ENCODE measurements at regions not wholly inside any gene's neighbourhood (a gene's known extent, or its start where the extent isn't known, plus 50 kb on each side); places are given as distances from the start of the nearest gene placed in this dataset.

DNA sequence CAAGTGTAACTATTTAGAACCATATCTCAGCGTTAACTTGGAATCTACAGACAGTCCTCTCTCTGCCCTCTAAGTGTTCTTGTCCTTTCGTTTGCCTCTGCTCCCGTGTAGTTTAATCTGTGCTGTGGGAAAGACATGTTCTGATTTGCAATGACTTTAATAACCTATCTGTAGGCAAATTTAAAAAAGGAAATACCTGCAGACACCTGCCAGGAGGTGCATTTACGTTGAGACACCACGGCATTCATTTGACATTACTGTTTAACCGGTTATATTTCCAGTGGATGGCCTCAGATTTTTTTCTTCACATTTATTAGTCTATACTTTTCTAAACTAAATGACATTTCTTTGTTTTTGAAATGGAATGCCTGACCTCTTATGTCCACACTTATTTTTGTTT, 997.9 kb upstream of the PCDH7 start:
- H3K27ac ChIP-seq (ENCODE audit: low read depth) = no peak overlapping the region
- no peak for TF ChIP-seq EZH2phosphoT487 (IDR thresholded peaks at IDR 0.05; ENCODE audit: unreplicated experiment)
- Mint-ChIP-seq H3K27ac (no peak overlapping the region), H3K27me3 (ENCODE audit: insufficient read depth, low read depth, poor library complexity) (no peaks in the 10 kb centered on the region), H3K9me3 (no peaks in the 10 kb centered on the region), H3K4me3 (no peak overlapping the region), H3K4me1 (no peaks in the 10 kb centered on the region), H3K36me3 (ENCODE audit: low read depth) (no peaks in the 10 kb centered on the region)
- no peaks in the 10 kb centered on the region for H4K20me1 ChIP-seq (replicated peaks; ENCODE audit: insufficient read depth)
- ATAC-seq (no peak), DNase-seq (ENCODE audit: low spot score) (no peak)
- H3F3A ChIP-seq (replicated peaks; ENCODE audit: low read depth) = no peaks in the 10 kb centered on the region
- no peak overlapping the region for H2AFZ ChIP-seq
- no peaks in the 10 kb centered on the region for H3K4me1 ChIP-seq (ENCODE audit: insufficient read depth)
- H3K27me3 ChIP-seq (ENCODE audit: insufficient read depth) = no peaks in the 10 kb centered on the region
- H3K36me3 ChIP-seq (ENCODE audit: insufficient read depth) = no peaks in the 10 kb centered on the region
- no peak overlapping the region for H3K4me2 ChIP-seq
- no peaks in the 10 kb centered on the region for H3K79me2 ChIP-seq (replicated peaks; ENCODE audit: insufficient read depth)
- no peaks in the 10 kb centered on the region for H3K9me2 ChIP-seq (ENCODE audit: insufficient read depth)
- H3K4me3 ChIP-seq = no peak overlapping the region

DNA sequence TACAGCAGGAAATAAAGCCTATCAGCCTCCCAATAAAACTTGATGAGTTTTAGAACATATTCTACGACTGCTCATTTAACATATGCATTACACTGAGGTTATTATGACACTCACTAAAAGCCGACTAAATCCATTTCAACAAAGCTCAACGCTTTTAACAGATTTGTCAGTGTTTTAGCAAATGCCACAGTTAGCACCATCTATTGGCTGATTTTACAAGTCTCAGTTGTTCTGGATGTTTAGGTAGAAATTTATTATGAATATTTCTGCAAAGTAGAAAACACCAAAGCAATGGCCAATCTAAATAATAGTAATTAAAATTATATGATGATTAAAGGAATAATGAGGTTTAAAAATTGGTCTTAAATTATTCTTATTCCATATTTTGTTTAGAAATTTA, 993.2 kb upstream of the PCDH7 start:
- Histone ChIP-seq H3K4me1 (ENCODE audit: insufficient read depth) (no peaks in the 10 kb centered on the region), H3F3A (replicated peaks; ENCODE audit: low read depth) (no peaks in the 10 kb centered on the region), H3K9me2 (ENCODE audit: insufficient read depth) (no peaks in the 10 kb centered on the region), H4K20me1 (replicated peaks; ENCODE audit: insufficient read depth) (no peaks in the 10 kb centered on the region), H3K27me3 (ENCODE audit: insufficient read depth) (no peaks in the 10 kb centered on the region), H3K79me2 (replicated peaks; ENCODE audit: insufficient read depth) (no peaks in the 10 kb centered on the region), H3K36me3 (ENCODE audit: insufficient read depth) (no peaks in the 10 kb centered on the region), H2AFZ (no peak overlapping the region; the same call in 1 of the 2 replicates), H3K27ac (ENCODE audit: low read depth) (no peak overlapping the region), H3K4me3 (no peak overlapping the region), H3K4me2 (no peak overlapping the region)
- DNase-seq (ENCODE audit: low spot score) = no peak
- Mint-ChIP-seq H3K9me3 (no peaks in the 10 kb centered on the region), H3K36me3 (ENCODE audit: low read depth) (no peaks in the 10 kb centered on the region), H3K27ac (no peak overlapping the region), H3K4me1 (no peaks in the 10 kb centered on the region), H3K4me3 (no peak overlapping the region), H3K27me3 (ENCODE audit: insufficient read depth, low read depth, poor library complexity) (no peaks in the 10 kb centered on the region)
- ATAC-seq = no peak
- TF ChIP-seq, protein P1, sequence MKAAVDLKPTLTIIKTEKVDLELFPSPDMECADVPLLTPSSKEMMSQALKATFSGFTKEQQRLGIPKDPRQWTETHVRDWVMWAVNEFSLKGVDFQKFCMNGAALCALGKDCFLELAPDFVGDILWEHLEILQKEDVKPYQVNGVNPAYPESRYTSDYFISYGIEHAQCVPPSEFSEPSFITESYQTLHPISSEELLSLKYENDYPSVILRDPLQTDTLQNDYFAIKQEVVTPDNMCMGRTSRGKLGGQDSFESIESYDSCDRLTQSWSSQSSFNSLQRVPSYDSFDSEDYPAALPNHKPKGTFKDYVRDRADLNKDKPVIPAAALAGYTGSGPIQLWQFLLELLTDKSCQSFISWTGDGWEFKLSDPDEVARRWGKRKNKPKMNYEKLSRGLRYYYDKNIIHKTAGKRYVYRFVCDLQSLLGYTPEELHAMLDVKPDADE (IDR thresholded peaks at IDR 0.05) = no peak
- no peak for TF ChIP-seq CREB1 (CRISPR knock-in tag; IDR thresholded peaks at IDR 0.05; ENCODE audit: low read depth)
- TF ChIP-seq, protein P2, sequence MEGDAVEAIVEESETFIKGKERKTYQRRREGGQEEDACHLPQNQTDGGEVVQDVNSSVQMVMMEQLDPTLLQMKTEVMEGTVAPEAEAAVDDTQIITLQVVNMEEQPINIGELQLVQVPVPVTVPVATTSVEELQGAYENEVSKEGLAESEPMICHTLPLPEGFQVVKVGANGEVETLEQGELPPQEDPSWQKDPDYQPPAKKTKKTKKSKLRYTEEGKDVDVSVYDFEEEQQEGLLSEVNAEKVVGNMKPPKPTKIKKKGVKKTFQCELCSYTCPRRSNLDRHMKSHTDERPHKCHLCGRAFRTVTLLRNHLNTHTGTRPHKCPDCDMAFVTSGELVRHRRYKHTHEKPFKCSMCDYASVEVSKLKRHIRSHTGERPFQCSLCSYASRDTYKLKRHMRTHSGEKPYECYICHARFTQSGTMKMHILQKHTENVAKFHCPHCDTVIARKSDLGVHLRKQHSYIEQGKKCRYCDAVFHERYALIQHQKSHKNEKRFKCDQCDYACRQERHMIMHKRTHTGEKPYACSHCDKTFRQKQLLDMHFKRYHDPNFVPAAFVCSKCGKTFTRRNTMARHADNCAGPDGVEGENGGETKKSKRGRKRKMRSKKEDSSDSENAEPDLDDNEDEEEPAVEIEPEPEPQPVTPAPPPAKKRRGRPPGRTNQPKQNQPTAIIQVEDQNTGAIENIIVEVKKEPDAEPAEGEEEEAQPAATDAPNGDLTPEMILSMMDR (conservative IDR thresholded peaks at IDR 0.05; ENCODE audit: low read depth in 2 of 2) = 0 out of 4 replicates have a peak, but pooled peaks have one; percentile 7 to 8

DNA sequence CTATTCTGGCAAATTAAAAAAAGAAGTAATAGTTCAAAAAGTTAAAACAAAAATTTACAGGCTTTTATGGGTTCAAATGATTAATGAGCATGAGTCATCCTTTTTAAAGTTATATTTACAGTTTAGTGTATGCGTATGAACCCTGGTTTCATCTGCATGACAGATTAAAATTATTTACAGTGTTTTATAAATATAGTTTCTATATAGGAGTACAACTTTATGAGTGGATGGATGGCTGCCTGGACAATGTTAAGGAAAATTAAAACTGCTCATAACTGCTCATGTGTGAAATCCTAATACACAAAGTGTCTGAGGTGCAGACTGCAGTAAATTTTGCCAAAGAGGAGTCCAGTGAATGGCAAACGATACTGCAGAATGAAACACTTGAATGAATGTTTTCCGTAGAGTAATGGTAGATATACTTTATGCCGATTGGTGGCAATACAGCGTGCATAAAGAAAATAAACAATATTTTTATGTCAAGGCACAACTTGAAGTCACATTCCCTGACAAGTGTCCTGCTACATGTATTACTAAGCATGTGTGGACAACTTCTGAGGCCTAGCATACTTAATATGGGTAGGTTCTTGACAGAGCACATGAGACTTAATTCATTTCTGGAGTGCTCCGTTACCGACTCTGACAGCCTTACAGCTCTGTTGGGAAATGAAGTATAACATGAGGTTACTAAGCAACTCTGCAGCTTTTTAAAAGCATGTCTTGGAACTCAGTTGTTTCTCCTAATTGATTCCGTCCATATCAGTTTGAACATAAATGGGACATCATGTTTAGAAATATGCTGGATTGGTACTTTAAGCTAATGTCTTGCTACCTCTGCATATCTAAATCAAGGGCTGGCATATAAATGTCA, 985.6 kb upstream of the PCDH7 start:
- Histone ChIP-seq H3K4me3 (no peak overlapping the region), H3K79me2 (replicated peaks; ENCODE audit: insufficient read depth) (no peaks in the 10 kb centered on the region), H3K4me1 (ENCODE audit: insufficient read depth) (no peaks in the 10 kb centered on the region), H4K20me1 (replicated peaks; ENCODE audit: insufficient read depth) (no peaks in the 10 kb centered on the region), H3K27ac (ENCODE audit: low read depth) (no peak overlapping the region), H2AFZ (no peak overlapping the region), H3K9me2 (ENCODE audit: insufficient read depth) (no peaks in the 10 kb centered on the region), H3K4me2 (no peak overlapping the region), H3K36me3 (ENCODE audit: insufficient read depth) (no peaks in the 10 kb centered on the region), H3K27me3 (ENCODE audit: insufficient read depth) (no peaks in the 10 kb centered on the region), H3F3A (replicated peaks; ENCODE audit: low read depth) (no peaks in the 10 kb centered on the region)
- Mint-ChIP-seq H3K36me3 (ENCODE audit: low read depth) (no peaks in the 10 kb centered on the region), H3K27ac (no peak overlapping the region), H3K27me3 (ENCODE audit: insufficient read depth, low read depth, poor library complexity) (no peaks in the 10 kb centered on the region), H3K4me3 (no peak overlapping the region), H3K9me3 (no peaks in the 10 kb centered on the region), H3K4me1 (no peaks in the 10 kb centered on the region)
- ATAC-seq = no peak
- no peak for DNase-seq (ENCODE audit: low spot score)
- TF ChIP-seq EZH2phosphoT487 (IDR thresholded peaks at IDR 0.05; ENCODE audit: unreplicated experiment) (no peak), STAT1 (IDR thresholded peaks at IDR 0.05; ENCODE audit: unreplicated experiment) (no peak)
- TF ChIP-seq, protein P2 (conservative IDR thresholded peaks at IDR 0.05; ENCODE audit: low read depth in 2 of 2) = no peak
